ENCODE measurements at regions not wholly inside any gene's neighbourhood (a gene's known extent, or its start where the extent isn't known, plus 50 kb on each side); places are given as distances from the start of the nearest gene placed in this dataset.

- ATAC-seq (ENCODE audit: insufficient read depth, low FRiP score) (no peak), DNase-seq (no peak)
- Histone ChIP-seq H3K4me1 (ENCODE audit: control insufficient read depth in 5 of 5, insufficient read depth in 5 of 5, low read length in 5 of 5) (peaks cover 0 to 13% (median 0%) of the 10 kb centered on the region in 5 donors), H3K36me3 (ENCODE audit: control insufficient read depth in 4 of 4, insufficient read depth in 4 of 4, low read length in 4 of 4) (no peaks in the 10 kb centered on the region), H3K4me3 (no peak overlapping the region), H3K27me3 (ENCODE audit: control insufficient read depth in 3 of 3, insufficient read depth in 3 of 3, low read length in 2 of 3) (no peaks in the 10 kb centered on the region), H3K9ac (ENCODE audit: insufficient read depth in 1 of 2, low read length in 2 of 2) (no peak overlapping the region), H3K9me3 (ENCODE audit: control insufficient read depth in 4 of 4, insufficient read depth in 3 of 4, low read length in 3 of 4) (no peaks in the 10 kb centered on the region), H3K27ac (ENCODE audit: low read depth in 1 of 2, low read length in 1 of 2) (no peak overlapping the region)
- 93 to 98% methylated on average over 1 of the region's 1 CpG for WGBS, 2 donors
- TF ChIP-seq, protein P1, sequence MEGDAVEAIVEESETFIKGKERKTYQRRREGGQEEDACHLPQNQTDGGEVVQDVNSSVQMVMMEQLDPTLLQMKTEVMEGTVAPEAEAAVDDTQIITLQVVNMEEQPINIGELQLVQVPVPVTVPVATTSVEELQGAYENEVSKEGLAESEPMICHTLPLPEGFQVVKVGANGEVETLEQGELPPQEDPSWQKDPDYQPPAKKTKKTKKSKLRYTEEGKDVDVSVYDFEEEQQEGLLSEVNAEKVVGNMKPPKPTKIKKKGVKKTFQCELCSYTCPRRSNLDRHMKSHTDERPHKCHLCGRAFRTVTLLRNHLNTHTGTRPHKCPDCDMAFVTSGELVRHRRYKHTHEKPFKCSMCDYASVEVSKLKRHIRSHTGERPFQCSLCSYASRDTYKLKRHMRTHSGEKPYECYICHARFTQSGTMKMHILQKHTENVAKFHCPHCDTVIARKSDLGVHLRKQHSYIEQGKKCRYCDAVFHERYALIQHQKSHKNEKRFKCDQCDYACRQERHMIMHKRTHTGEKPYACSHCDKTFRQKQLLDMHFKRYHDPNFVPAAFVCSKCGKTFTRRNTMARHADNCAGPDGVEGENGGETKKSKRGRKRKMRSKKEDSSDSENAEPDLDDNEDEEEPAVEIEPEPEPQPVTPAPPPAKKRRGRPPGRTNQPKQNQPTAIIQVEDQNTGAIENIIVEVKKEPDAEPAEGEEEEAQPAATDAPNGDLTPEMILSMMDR (IDR thresholded peaks at IDR 0.05; ENCODE audit: control extremely low read depth, extremely low read depth) = no peak
Measured at GRCh38 chr12:24366514-24366913, 417.0 kb upstream of the SOX5 start.

DNA sequence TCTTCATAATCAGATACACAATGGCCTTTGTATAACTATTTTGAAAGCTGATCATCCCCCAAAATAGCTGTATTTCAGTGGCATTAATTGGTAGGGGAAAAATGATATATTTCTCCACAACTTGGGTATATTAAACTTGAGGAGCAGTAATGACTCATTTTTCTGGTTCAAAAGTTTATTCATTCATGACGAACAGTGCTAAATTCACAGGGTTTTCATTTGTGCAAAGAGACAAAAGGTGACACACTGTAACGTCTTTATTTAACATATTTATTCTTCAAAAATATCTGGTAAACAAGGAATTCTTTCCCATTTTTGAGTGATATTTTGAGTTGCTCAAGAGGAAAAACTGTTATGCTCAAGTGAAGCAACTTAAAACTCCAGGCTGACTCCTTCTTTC is 415.5 kb upstream of the SOX5 start:
- no peak overlapping the region for H3K9ac ChIP-seq (ENCODE audit: insufficient read depth in 1 of 2, low read length in 2 of 2)
- no peak for DNase-seq
- TF ChIP-seq, protein P1 (IDR thresholded peaks at IDR 0.05; ENCODE audit: control extremely low read depth, extremely low read depth) = no peak
- 50 to 89% methylated on average over 2 of the region's 2 CpGs for whole genome bisulfite sequencing, 2 donors
- H3K4me1 ChIP-seq (ENCODE audit: control insufficient read depth in 5 of 5, insufficient read depth in 5 of 5, low read length in 5 of 5) = peaks cover 0 to 13% (median 0%) of the 10 kb centered on the region in 5 donors
- no peaks in the 10 kb centered on the region for H3K9me3 ChIP-seq (ENCODE audit: control insufficient read depth in 4 of 4, insufficient read depth in 3 of 4, low read length in 3 of 4)
- no peak overlapping the region for H3K27ac ChIP-seq (ENCODE audit: low read depth in 1 of 2, low read length in 1 of 2)
- ATAC-seq (ENCODE audit: insufficient read depth, low FRiP score) = no peak
- H3K36me3 ChIP-seq (ENCODE audit: control insufficient read depth in 4 of 4, insufficient read depth in 4 of 4, low read length in 4 of 4) = no peaks in the 10 kb centered on the region
- no peaks in the 10 kb centered on the region for H3K27me3 ChIP-seq (ENCODE audit: control insufficient read depth in 3 of 3, insufficient read depth in 3 of 3, low read length in 2 of 3)
- H3K4me3 ChIP-seq = no peak overlapping the region

GRCh38 chr12:24363177-24363754 is 413.8 kb upstream of the SOX5 start:
- H3K9ac ChIP-seq (ENCODE audit: insufficient read depth in 1 of 2, low read length in 2 of 2) = no peak overlapping the region
- no peaks in the 10 kb centered on the region for H3K27me3 ChIP-seq (ENCODE audit: control insufficient read depth in 3 of 3, insufficient read depth in 3 of 3, low read length in 2 of 3)
- H3K4me1 ChIP-seq (ENCODE audit: control insufficient read depth in 5 of 5, insufficient read depth in 5 of 5, low read length in 5 of 5) = peaks cover 0 to 9% (median 0%) of the 10 kb centered on the region in 5 donors
- no peaks in the 10 kb centered on the region for H3K9me3 ChIP-seq (ENCODE audit: control insufficient read depth in 4 of 4, insufficient read depth in 3 of 4, low read length in 3 of 4)
- TF ChIP-seq, protein P1 (IDR thresholded peaks at IDR 0.05; ENCODE audit: control extremely low read depth, extremely low read depth) = no peak
- H3K4me3 ChIP-seq = no peak overlapping the region
- no peak overlapping the region for H3K27ac ChIP-seq (ENCODE audit: low read depth in 1 of 2, low read length in 1 of 2)
- DNase-seq (no peak), ATAC-seq (ENCODE audit: insufficient read depth, low FRiP score) (no peak)
- 68 to 74% methylated on average over 3 of the region's 3 CpGs for WGBS, 2 donors
- no peaks in the 10 kb centered on the region for H3K36me3 ChIP-seq (ENCODE audit: control insufficient read depth in 4 of 4, insufficient read depth in 4 of 4, low read length in 4 of 4)
